ENCODE measurements at regions not wholly inside any gene's neighbourhood (a gene's known extent, or its start where the extent isn't known, plus 50 kb on each side); places are given as distances from the start of the nearest gene placed in this dataset.
A peak's percentile ranks its signal among the peaks of the same experiment; 100 is the strongest.

DNA sequence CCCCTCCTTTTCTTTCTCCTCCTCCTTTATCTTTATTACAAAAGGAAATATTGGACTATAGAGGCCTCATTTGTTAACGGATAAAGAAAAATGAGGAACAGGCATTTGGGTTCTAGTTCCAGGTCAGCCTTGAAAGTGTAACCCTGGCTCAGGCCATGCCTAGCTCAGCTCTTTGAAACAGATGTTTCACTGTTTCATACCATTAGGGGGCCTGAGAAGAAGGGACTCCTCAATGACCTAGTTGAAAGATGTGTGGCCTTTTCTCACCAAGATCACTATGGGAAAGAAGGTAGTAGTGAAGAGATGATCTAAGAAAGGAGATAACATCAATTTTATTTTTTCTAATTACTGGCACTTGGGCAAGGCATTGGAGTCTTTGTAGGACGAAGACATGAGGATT, 952.7 kb downstream of the SLC4A3 start:
- no CpG with 5 or more reads among the region's 2 CpGs for WGBS (ENCODE audit: extremely low coverage, insufficient read length, low lambda C conversion rate)
- no peaks in the 10 kb centered on the region for H3K9me3 ChIP-seq (ENCODE audit: control insufficient read depth, low read depth, low read length)
- no peaks in the 10 kb centered on the region for H3K27me3 Mint-ChIP-seq (ENCODE audit: low read depth)
- H3K14ac ChIP-seq (ENCODE audit: insufficient read depth, low read length) = no peak overlapping the region
- no peak overlapping the region for H3K18ac ChIP-seq (ENCODE audit: insufficient read length, low read depth, low read length)
- H3K23me2 ChIP-seq (ENCODE audit: insufficient read length, low read depth, low read length, poor library complexity, severe bottlenecking) = no peaks in the 10 kb centered on the region
- no peak overlapping the region for H4K8ac ChIP-seq (replicated peaks; ENCODE audit: insufficient read length, low read depth, low read length)
- H3K79me2 ChIP-seq (ENCODE audit: insufficient read depth, low read length) = no peaks in the 10 kb centered on the region
- H3K27ac ChIP-seq (ENCODE audit: insufficient read length, low read depth, low read length) = no peak overlapping the region
- H2BK120ac ChIP-seq (ENCODE audit: low read depth, low read length, poor library complexity, severe bottlenecking) = no peak overlapping the region
- no peak overlapping the region for H3K27ac Mint-ChIP-seq
- no peak overlapping the region for H2BK5ac ChIP-seq (ENCODE audit: insufficient read length, low read length)
- H3K56ac ChIP-seq (ENCODE audit: insufficient read length, low read depth, low read length) = no peak overlapping the region
- H3K9ac ChIP-seq (ENCODE audit: extremely low read depth, insufficient read length, low read length) = no peak overlapping the region
- H4K91ac ChIP-seq (ENCODE audit: insufficient read length, low read depth, low read length) = no peak overlapping the region
- H3K4me1 ChIP-seq (ENCODE audit: insufficient read depth, low read length) = no peaks in the 10 kb centered on the region
- no peaks in the 10 kb centered on the region for H3K36me3 Mint-ChIP-seq (ENCODE audit: insufficient read depth in 1 of 3, low read depth in 3 of 3)
- H3K4ac ChIP-seq (ENCODE audit: low read depth, low read length) = no peak overlapping the region
- no peak overlapping the region for H3T11ph ChIP-seq (ENCODE audit: low read length)
- H3K79me1 ChIP-seq (ENCODE audit: insufficient read depth, low read depth, low read length, poor library complexity, severe bottlenecking) = no peaks in the 10 kb centered on the region
- no peaks in the 10 kb centered on the region for H3K27me3 ChIP-seq (ENCODE audit: insufficient read depth, low read length)
- no peak overlapping the region for H2AK5ac ChIP-seq (ENCODE audit: insufficient read length, low read length)
- no peak overlapping the region for H3K23ac ChIP-seq (ENCODE audit: insufficient read length, low read depth, low read length)
- no peak overlapping the region for H3K4me2 ChIP-seq (ENCODE audit: insufficient read depth, insufficient read length, low read length)
- no peak overlapping the region for H2BK20ac ChIP-seq (ENCODE audit: low read depth, low read length, poor library complexity, severe bottlenecking)
- no peaks in the 10 kb centered on the region for H3K9me3 Mint-ChIP-seq
- no peak for DNase-seq
- H3K4me3 Mint-ChIP-seq = no peak overlapping the region
- H2BK12ac ChIP-seq (ENCODE audit: insufficient read length, low read depth, low read length) = no peak overlapping the region
- no peaks in the 10 kb centered on the region for H4K20me1 ChIP-seq (ENCODE audit: control insufficient read depth, insufficient read depth, insufficient read length)
- H2BK15ac ChIP-seq (ENCODE audit: low read depth, low read length) = no peak overlapping the region
- H3K4me1 Mint-ChIP-seq = no peaks in the 10 kb centered on the region
- no peak overlapping the region for H4K5ac ChIP-seq (ENCODE audit: insufficient read length, low read depth, low read length)
- TF ChIP-seq CTCF (conservative IDR thresholded peaks at IDR 0.05) = peak; percentile 36; the same call in 2 of the 3 replicates
- H2AFZ ChIP-seq (ENCODE audit: low read length) = no peak overlapping the region
